Skeletal muscle satellite cell (primary cell): ENCODE measurements at regions not wholly inside any gene's neighbourhood (a gene's known extent, or its start where the extent isn't known, plus 50 kb on each side); places are given as distances from the start of the nearest gene placed in this dataset.
"Not testable (repeated sequence)": the region's sequence is repeated elsewhere in the genome, so short reads cannot be mapped to it uniquely, and the experiment has no call there.

Experiments used
- H3K27me3 ChIP-seq: 2 replicates; pipeline ENCODE4 v1.7.0; 2013; ENCODE audit warnings: low read length; ENCODE audit not compliant: control insufficient read depth, insufficient read depth
- H3K36me3 ChIP-seq: 2 replicates; pipeline ENCODE4 v1.7.0; 2013; ENCODE audit warnings: mild to moderate bottlenecking, control low read depth, low read length; ENCODE audit not compliant: insufficient read depth
- H3K4me1 ChIP-seq: 2 replicates; pipeline ENCODE4 v1.7.0; 2013; ENCODE audit warnings: low read length; ENCODE audit not compliant: control insufficient read depth, insufficient read depth
- H3K4me2 ChIP-seq: 2 replicates; pipeline ENCODE4 v1.7.0; 2013; ENCODE audit warnings: mild to moderate bottlenecking, low read length
- H3K4me3 ChIP-seq: 2 replicates; pipeline ENCODE4 v1.7.0; 2013; ENCODE audit warnings: low read length
- H3K9ac ChIP-seq: 2 replicates; pipeline ENCODE4 v1.7.0; 2013; ENCODE audit warnings: mild to moderate bottlenecking, low read depth, low read length, moderate library complexity
- H3K9me3 ChIP-seq: replicated peaks from 2 replicates; pipeline ENCODE4 v1.7.0; 2013; ENCODE audit warnings: mild to moderate bottlenecking, control low read depth, low read length

- no peak overlapping the region for H3K9ac ChIP-seq
- no peak overlapping the region for H3K4me3 ChIP-seq
- H3K4me1 ChIP-seq = no peaks in the 10 kb centered on the region
- H3K27me3 ChIP-seq = no peaks in the 10 kb centered on the region
- no peaks in the 10 kb centered on the region for H3K36me3 ChIP-seq
- H3K9me3 ChIP-seq = peaks cover 21% of the 10 kb centered on the region
- H3K4me2 ChIP-seq = no peak overlapping the region
Observed at GRCh38 chr5:2353211-2353610, 398.3 kb downstream of the IRX2 start.

GRCh38 chr5:2352101-2352861, 399.2 kb downstream of the IRX2 start:
- Histone ChIP-seq H3K4me1 (no peaks in the 10 kb centered on the region), H3K9me3 (peaks cover 21% of the 10 kb centered on the region)

GRCh38 chr5:2349768-2350167, 401.7 kb downstream of the IRX2 start:
- H3K36me3 ChIP-seq, H3K27me3 ChIP-seq, H3K4me1 ChIP-seq, H3K4me2 ChIP-seq, H3K9ac ChIP-seq, H3K4me3 ChIP-seq: not testable (repeated sequence)
- H3K9me3 ChIP-seq = peaks cover 27% of the 10 kb centered on the region

More at GRCh38 chr5:2352101-2352861, 399.2 kb downstream of the IRX2 start:
- no peaks in the 10 kb centered on the region for H3K27me3 ChIP-seq
- H3K4me3 ChIP-seq = no peak overlapping the region
- H3K4me2 ChIP-seq = no peak overlapping the region
- no peaks in the 10 kb centered on the region for H3K36me3 ChIP-seq
- H3K9ac ChIP-seq = no peak overlapping the region

GRCh38 chr5:2338686-2339085, 412.8 kb downstream of the IRX2 start:
- H3K9me3 ChIP-seq = no peaks in the 10 kb centered on the region
- H3K4me1 ChIP-seq = no peaks in the 10 kb centered on the region
- no peaks in the 10 kb centered on the region for H3K36me3 ChIP-seq
- H3K4me3 ChIP-seq = no peak overlapping the region
- no peak overlapping the region for H3K4me2 ChIP-seq
- no peak overlapping the region for H3K9ac ChIP-seq
- H3K27me3 ChIP-seq = no peaks in the 10 kb centered on the region

GRCh38 chr5:2335733-2336515, 415.6 kb downstream of the IRX2 start:
- Histone ChIP-seq H3K27me3 (no peaks in the 10 kb centered on the region), H3K9me3 (peaks cover 7% of the 10 kb centered on the region), H3K36me3 (no peaks in the 10 kb centered on the region), H3K4me2 (no peak overlapping the region), H3K9ac (no peak overlapping the region), H3K4me1 (no peaks in the 10 kb centered on the region), H3K4me3 (no peak overlapping the region)

- no peak overlapping the region for H3K4me3 ChIP-seq
- no peak overlapping the region for H3K4me2 ChIP-seq
- H3K9ac ChIP-seq = no peak overlapping the region
- H3K27me3 ChIP-seq = no peaks in the 10 kb centered on the region
- no peaks in the 10 kb centered on the region for H3K4me1 ChIP-seq
- peaks cover 7% of the 10 kb centered on the region for H3K9me3 ChIP-seq
- no peaks in the 10 kb centered on the region for H3K36me3 ChIP-seq
Observed at GRCh38 chr5:2335125-2335732, 416.2 kb downstream of the IRX2 start.

- H3K9ac ChIP-seq = no peak overlapping the region
- no peaks in the 10 kb centered on the region for H3K36me3 ChIP-seq
- no peak overlapping the region for H3K4me2 ChIP-seq
- no peak overlapping the region for H3K4me3 ChIP-seq
- peaks cover 7% of the 10 kb centered on the region for H3K9me3 ChIP-seq
- H3K27me3 ChIP-seq = no peaks in the 10 kb centered on the region
- no peaks in the 10 kb centered on the region for H3K4me1 ChIP-seq
Observed at GRCh38 chr5:2334719-2335118, 416.8 kb downstream of the IRX2 start.

- Histone ChIP-seq H3K9me3 (peaks cover 10% of the 10 kb centered on the region), H3K4me2 (no peak overlapping the region), H3K4me1 (no peaks in the 10 kb centered on the region), H3K36me3 (no peaks in the 10 kb centered on the region), H3K9ac (no peak overlapping the region), H3K4me3 (no peak overlapping the region), H3K27me3 (no peaks in the 10 kb centered on the region)
Observed at GRCh38 chr5:2333291-2333690, 418.2 kb downstream of the IRX2 start.

GRCh38 chr5:2332521-2332920, 419.0 kb downstream of the IRX2 start:
- Histone ChIP-seq H3K9me3 (peaks cover 13% of the 10 kb centered on the region), H3K27me3 (no peaks in the 10 kb centered on the region), H3K36me3 (no peaks in the 10 kb centered on the region), H3K4me1 (no peaks in the 10 kb centered on the region), H3K4me3 (no peak overlapping the region), H3K9ac (no peak overlapping the region), H3K4me2 (no peak overlapping the region)

- no peaks in the 10 kb centered on the region for H3K4me1 ChIP-seq
- no peak overlapping the region for H3K4me3 ChIP-seq
- H3K9ac ChIP-seq = no peak overlapping the region
- H3K9me3 ChIP-seq = peaks cover 13% of the 10 kb centered on the region
- H3K4me2 ChIP-seq = no peak overlapping the region
- H3K36me3 ChIP-seq = no peaks in the 10 kb centered on the region
- no peaks in the 10 kb centered on the region for H3K27me3 ChIP-seq
Observed at GRCh38 chr5:2330325-2331130, 420.9 kb downstream of the IRX2 start.

- no peak overlapping the region for H3K4me2 ChIP-seq
- H3K9ac ChIP-seq = no peak overlapping the region
- no peaks in the 10 kb centered on the region for H3K36me3 ChIP-seq
- H3K27me3 ChIP-seq = no peaks in the 10 kb centered on the region
- no peak overlapping the region for H3K4me3 ChIP-seq
- H3K4me1 ChIP-seq = no peaks in the 10 kb centered on the region
- peaks cover 15% of the 10 kb centered on the region for H3K9me3 ChIP-seq
Observed at GRCh38 chr5:2329741-2330140, 421.7 kb downstream of the IRX2 start.
